ENCODE measurements at regions not wholly inside any gene's neighbourhood (a gene's known extent, or its start where the extent isn't known, plus 50 kb on each side); places are given as distances from the start of the nearest gene placed in this dataset.

DNA sequence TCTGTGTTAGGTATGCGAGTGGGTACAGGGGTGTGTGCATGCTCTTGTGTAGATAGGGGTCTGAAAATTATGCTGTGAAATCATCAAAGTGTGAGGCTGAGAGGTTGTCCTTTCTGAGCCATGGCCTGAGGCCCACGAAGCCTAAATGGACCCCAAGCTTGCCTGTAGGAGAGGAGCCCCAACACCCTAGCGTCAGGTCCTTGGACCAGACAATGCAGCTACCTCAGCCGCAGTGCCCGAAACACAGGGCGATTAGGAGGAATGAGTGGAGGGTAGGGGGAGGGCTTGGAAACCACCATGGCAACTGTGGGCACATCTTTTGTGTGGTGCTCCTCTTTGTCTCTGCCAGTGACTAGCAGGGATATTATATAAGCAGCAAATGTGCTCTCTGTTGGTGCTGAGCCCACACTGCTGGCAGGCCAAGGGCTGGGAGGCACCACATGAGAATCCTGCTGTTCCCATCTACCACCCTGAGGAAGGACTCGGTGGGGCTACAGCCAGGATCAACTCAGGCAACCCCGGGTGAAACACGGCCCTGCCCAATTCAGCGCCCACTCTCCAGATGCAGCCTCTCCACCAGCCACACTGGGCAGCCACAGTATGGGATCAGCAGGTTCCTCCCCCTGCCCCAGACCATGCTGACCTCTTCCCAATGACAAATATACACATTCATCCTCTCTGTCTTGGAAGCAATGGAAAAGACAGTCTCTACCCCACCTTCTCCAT lies 84.6 kb upstream of the FSTL4 start:
- TF ChIP-seq CTCF (conservative IDR thresholded peaks at IDR 0.05 in 1 of 2, IDR thresholded peaks at IDR 0.05 in 1 of 2; ENCODE audit: extremely low read depth in 1 of 2, insufficient read depth in 1 of 2, low read depth in 1 of 2, low read length in 2 of 2) (no peak), EZH2 (IDR thresholded peaks at IDR 0.05; ENCODE audit: borderline replicate concordance, low read length) (no peak)
